ENCODE measurements at regions not wholly inside any gene's neighbourhood (a gene's known extent, or its start where the extent isn't known, plus 50 kb on each side); places are given as distances from the start of the nearest gene placed in this dataset.

DNA sequence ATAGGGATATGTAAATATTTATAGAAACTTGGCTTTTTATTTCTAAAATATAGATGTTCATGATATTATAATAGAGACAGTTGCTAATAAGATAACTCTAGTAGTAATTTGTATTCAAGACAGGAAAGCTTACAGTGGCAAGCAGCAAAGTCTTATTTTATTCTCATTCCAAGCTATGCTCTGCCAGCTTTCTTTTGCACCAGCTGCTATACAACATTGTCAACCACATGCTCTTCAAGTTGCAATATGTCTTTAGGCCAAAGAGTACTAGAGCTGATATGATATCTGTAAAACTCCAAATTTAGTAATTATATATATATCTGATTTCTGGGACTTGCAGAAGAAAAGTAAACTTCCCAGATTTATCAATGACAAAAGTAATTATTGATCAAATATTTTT lies 350.1 kb downstream of the HGF start:
- TF ChIP-seq CTCF (IDR thresholded peaks at IDR 0.05) (no peak), EZH2 (IDR thresholded peaks at IDR 0.05; ENCODE audit: borderline replicate concordance, insufficient read depth, low read depth, low read length, poor library complexity, severe bottlenecking) (no peak)

Data from B cell (primary cell).